GM23338 (cell line): ENCODE measurements at regions not wholly inside any gene's neighbourhood (a gene's known extent, or its start where the extent isn't known, plus 50 kb on each side); places are given as distances from the start of the nearest gene placed in this dataset.
A peak's percentile ranks its signal among the peaks of the same experiment; 100 is the strongest.

Source experiments
- ATAC-seq: fragments of 200-7000 bp; cut with Tn5 transposase; 3 replicates; pipeline ENCODE4 v1.9.1; 2020
- DNase-seq: peaks from one replicate; pipeline ENCODE4 v3.0.0-alpha.2; 2015; ENCODE audit warnings: low spot score
- H2AFZ ChIP-seq: fragments of 200-600 bp; sonication (generic); 2 replicates; pipeline ENCODE4 v1.8.0; 2016; ENCODE audit warnings: antibody characterized with exemption, mild to moderate bottlenecking, moderate library complexity
- H3F3A ChIP-seq: fragments of 200-600 bp; sonication (generic); replicated peaks from 2 replicates; pipeline ENCODE4 v1.8.0; 2017; ENCODE audit warnings: antibody characterized with exemption, mixed run types, low read depth
- H3K27ac ChIP-seq: fragments of 200-600 bp; sonication (generic); 2 replicates; pipeline ENCODE4 v1.6.1; 2016; ENCODE audit warnings: low read depth
- H3K27me3 ChIP-seq: fragments of 200-600 bp; sonication (generic); 2 replicates; pipeline ENCODE4 v1.8.0; 2016; ENCODE audit warnings: mild to moderate bottlenecking, mixed run types, moderate library complexity; ENCODE audit not compliant: insufficient read depth
- H3K36me3 ChIP-seq: fragments of 200-600 bp; sonication (generic); 2 replicates; pipeline ENCODE4 v1.8.0; 2016; ENCODE audit warnings: mild to moderate bottlenecking; ENCODE audit not compliant: insufficient read depth
- H3K4me1 ChIP-seq: fragments of 200-600 bp; sonication (generic); 2 replicates; pipeline ENCODE4 v1.8.0; 2016; ENCODE audit warnings: mild to moderate bottlenecking, moderate library complexity; ENCODE audit not compliant: insufficient read depth
- H3K4me2 ChIP-seq: fragments of 200-600 bp; sonication (generic); 2 replicates; pipeline ENCODE4 v1.7.1; 2017; ENCODE audit warnings: mixed run types
- H3K4me3 ChIP-seq: fragments of 200-600 bp; sonication (generic); 2 replicates; pipeline ENCODE4 v1.6.1; 2016; ENCODE audit warnings: mixed run types
- H3K79me2 ChIP-seq: fragments of 200-600 bp; sonication (generic); replicated peaks from 2 replicates; pipeline ENCODE4 v1.8.0; 2017; ENCODE audit warnings: mild to moderate bottlenecking; ENCODE audit not compliant: insufficient read depth
- H3K9me2 ChIP-seq: fragments of 200-600 bp; sonication (generic); 2 replicates; pipeline ENCODE4 v1.8.0; 2017; ENCODE audit not compliant: insufficient read depth
- H4K20me1 ChIP-seq: fragments of 200-600 bp; sonication (generic); replicated peaks from 2 replicates; pipeline ENCODE4 v1.8.0; 2017; ENCODE audit warnings: mild to moderate bottlenecking; ENCODE audit not compliant: insufficient read depth
- H3K27ac Mint-ChIP-seq: 2 replicates; pipeline ENCODE4 v1.8.0; 2020; ENCODE audit warnings: inconsistent platforms, mild to moderate bottlenecking, moderate library complexity, mixed read lengths
- H3K27me3 Mint-ChIP-seq: 3 replicates; pipeline ENCODE4 v1.8.0; 2022; ENCODE audit warnings: low read depth, mild to moderate bottlenecking, moderate library complexity, mixed read lengths, inconsistent platforms; ENCODE audit not compliant: insufficient read depth, poor library complexity
- H3K36me3 Mint-ChIP-seq: 3 replicates; pipeline ENCODE4 v1.8.0; 2021; ENCODE audit warnings: low read depth, mild to moderate bottlenecking, inconsistent platforms, moderate library complexity, mixed read lengths
- H3K4me1 Mint-ChIP-seq: 3 replicates; pipeline ENCODE4 v1.8.0; 2020; ENCODE audit warnings: mild to moderate bottlenecking, inconsistent platforms, mixed read lengths
- H3K4me3 Mint-ChIP-seq: 3 replicates; pipeline ENCODE4 v1.8.0; 2021; ENCODE audit warnings: moderate library complexity, mild to moderate bottlenecking, inconsistent platforms, mixed read lengths
- H3K9me3 Mint-ChIP-seq: 3 replicates; pipeline ENCODE4 v1.8.0; 2020; ENCODE audit warnings: moderate library complexity, mild to moderate bottlenecking, inconsistent platforms, mixed read lengths
- CREB1 ChIP-seq: fragments of 250-450 bp; sonication (Bioruptor Pico); IDR thresholded peaks from 2 replicates; pipeline ENCODE4 v1.5.0; 2020; ENCODE audit warnings: low read depth, mild to moderate bottlenecking, moderate library complexity
- EZH2phosphoT487 ChIP-seq: fragments of 200-600 bp; sonication (generic); IDR thresholded peaks from one replicate; pipeline ENCODE4 v1.8.1; 2018; ENCODE audit warnings: antibody characterized with exemption; ENCODE audit not compliant: unreplicated experiment
- POLR2AphosphoS5 ChIP-seq: IDR thresholded peaks from 2 replicates; pipeline ENCODE4 v1.6.1; 2016; ENCODE audit warnings: antibody characterized with exemption, low read depth
- TF ChIP-seq, protein P1 (sequence below): fragments of 250-450 bp; sonication (Bioruptor Pico); IDR thresholded peaks from 2 replicates; pipeline ENCODE4 v1.5.0; 2020; ENCODE audit warnings: mild to moderate bottlenecking, moderate library complexity
- TF ChIP-seq, protein P2 (sequence below): IDR thresholded peaks from 2 replicates; pipeline ENCODE4 v1.6.1; 2016; ENCODE audit warnings: antibody characterized with exemption
- TF ChIP-seq, protein P3 (sequence below), 2 experiments: fragments of 200-600 bp in 1 of 2; sonication (generic) in 1 of 2; conservative IDR thresholded peaks; 2 replicates each; pipeline versions ENCODE4 v1.5.1 to v1.6.1; 2016 to 2017; ENCODE audit warnings: antibody characterized with exemption in 2 of 2, low read depth in 2 of 2, mild to moderate bottlenecking in 2 of 2, moderate library complexity in 1 of 2

DNA sequence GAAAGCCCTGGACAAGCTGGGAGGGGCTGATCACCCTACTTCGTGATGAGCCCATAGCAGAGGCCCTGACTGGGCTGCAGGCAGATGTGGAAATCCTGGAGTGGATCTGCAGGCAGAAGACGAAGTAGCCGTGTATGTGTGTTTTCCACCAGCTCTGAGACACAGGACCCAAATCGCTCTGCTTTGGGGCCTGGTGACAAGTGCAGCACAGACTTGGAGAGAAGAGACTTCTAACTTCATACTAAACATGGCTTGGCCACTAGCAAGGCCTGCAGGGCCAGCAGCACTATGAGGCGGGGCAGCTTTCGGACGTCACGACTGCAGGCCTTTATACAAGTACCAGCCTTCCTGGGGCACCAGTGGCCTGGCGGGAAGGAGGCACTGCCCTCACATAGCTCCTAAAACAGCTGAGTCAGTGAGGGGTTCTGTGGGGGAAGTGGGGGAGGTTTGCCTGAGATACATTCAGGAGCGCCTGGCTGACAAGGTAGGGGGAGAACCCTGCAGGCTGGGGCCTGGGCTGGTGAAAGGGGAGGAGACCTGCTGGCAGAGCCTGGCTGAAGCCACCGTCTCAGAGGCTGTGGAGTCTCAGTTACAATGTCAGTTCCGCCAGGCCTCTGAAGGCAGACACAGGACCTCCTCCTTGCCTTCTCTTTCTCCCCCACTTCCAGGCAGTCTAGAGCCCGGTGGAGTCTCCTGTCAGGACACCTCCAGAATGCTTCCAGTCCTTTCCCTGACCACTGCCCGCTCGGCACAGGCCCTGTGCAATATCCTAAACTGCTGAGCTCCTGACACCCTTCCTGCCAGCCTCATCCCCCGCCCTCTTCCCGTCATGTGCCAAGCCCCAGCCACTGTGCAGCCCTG is 73.4 kb downstream of the WSB1 start (continued):
- TF ChIP-seq, protein P1, sequence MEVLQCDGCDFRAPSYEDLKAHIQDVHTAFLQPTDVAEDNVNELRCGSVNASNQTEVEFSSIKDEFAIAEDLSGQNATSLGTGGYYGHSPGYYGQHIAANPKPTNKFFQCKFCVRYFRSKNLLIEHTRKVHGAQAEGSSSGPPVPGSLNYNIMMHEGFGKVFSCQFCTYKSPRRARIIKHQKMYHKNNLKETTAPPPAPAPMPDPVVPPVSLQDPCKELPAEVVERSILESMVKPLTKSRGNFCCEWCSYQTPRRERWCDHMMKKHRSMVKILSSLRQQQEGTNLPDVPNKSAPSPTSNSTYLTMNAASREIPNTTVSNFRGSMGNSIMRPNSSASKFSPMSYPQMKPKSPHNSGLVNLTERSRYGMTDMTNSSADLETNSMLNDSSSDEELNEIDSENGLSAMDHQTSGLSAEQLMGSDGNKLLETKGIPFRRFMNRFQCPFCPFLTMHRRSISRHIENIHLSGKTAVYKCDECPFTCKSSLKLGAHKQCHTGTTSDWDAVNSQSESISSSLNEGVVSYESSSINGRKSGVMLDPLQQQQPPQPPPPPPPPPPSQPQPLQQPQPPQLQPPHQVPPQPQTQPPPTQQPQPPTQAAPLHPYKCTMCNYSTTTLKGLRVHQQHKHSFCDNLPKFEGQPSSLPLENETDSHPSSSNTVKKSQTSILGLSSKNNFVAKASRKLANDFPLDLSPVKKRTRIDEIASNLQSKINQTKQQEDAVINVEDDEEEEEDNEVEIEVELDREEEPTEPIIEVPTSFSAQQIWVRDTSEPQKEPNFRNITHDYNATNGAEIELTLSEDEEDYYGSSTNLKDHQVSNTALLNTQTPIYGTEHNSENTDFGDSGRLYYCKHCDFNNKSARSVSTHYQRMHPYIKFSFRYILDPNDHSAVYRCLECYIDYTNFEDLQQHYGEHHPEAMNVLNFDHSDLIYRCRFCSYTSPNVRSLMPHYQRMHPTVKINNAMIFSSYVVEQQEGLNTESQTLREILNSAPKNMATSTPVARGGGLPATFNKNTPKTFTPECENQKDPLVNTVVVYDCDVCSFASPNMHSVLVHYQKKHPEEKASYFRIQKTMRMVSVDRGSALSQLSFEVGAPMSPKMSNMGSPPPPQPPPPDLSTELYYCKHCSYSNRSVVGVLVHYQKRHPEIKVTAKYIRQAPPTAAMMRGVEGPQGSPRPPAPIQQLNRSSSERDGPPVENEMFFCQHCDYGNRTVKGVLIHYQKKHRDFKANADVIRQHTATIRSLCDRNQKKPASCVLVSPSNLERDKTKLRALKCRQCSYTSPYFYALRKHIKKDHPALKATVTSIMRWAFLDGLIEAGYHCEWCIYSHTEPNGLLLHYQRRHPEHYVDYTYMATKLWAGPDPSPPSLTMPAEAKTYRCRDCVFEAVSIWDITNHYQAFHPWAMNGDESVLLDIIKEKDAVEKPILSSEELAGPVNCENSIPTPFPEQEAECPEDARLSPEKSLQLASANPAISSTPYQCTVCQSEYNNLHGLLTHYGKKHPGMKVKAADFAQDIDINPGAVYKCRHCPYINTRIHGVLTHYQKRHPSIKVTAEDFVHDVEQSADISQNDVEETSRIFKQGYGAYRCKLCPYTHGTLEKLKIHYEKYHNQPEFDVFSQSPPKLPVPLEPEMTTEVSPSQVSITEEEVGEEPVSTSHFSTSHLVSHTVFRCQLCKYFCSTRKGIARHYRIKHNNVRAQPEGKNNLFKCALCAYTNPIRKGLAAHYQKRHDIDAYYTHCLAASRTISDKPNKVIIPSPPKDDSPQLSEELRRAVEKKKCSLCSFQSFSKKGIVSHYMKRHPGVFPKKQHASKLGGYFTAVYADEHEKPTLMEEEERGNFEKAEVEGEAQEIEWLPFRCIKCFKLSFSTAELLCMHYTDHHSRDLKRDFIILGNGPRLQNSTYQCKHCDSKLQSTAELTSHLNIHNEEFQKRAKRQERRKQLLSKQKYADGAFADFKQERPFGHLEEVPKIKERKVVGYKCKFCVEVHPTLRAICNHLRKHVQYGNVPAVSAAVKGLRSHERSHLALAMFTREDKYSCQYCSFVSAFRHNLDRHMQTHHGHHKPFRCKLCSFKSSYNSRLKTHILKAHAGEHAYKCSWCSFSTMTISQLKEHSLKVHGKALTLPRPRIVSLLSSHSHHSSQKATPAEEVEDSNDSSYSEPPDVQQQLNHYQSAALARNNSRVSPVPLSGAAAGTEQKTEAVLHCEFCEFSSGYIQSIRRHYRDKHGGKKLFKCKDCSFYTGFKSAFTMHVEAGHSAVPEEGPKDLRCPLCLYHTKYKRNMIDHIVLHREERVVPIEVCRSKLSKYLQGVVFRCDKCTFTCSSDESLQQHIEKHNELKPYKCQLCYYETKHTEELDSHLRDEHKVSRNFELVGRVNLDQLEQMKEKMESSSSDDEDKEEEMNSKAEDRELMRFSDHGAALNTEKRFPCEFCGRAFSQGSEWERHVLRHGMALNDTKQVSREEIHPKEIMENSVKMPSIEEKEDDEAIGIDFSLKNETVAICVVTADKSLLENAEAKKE, result no peak
- no peak for TF ChIP-seq CREB1 (CRISPR knock-in tag)

- Histone ChIP-seq H3K27me3 (no peaks in the 10 kb centered on the region), H3K9me2 (no peaks in the 10 kb centered on the region), H3K27ac (no peak overlapping the region), H3K36me3 (peaks cover 8% of the 10 kb centered on the region; the same call in 1 of the 2 replicates), H4K20me1 (no peaks in the 10 kb centered on the region), H3K4me3 (no peak overlapping the region), H3K4me2 (no peak overlapping the region), H3K79me2 (no peaks in the 10 kb centered on the region), H3K4me1 (no peaks in the 10 kb centered on the region), H2AFZ (0 out of 2 replicates have a peak overlapping the region, but pooled peaks have one; percentile 74), H3F3A (no peaks in the 10 kb centered on the region)
- peaks cover 7% of the 10 kb centered on the region for H3K27me3 Mint-ChIP-seq
- no peak for DNase-seq
- peaks cover 38% of the 10 kb centered on the region for H3K9me3 Mint-ChIP-seq
- no peak overlapping the region for H3K27ac Mint-ChIP-seq
- peaks cover 14% of the 10 kb centered on the region; the same call in 2 of the 3 replicates for H3K36me3 Mint-ChIP-seq
- ATAC-seq, result no peak
- H3K4me3 Mint-ChIP-seq, result no peak overlapping the region
- H3K4me1 Mint-ChIP-seq, result peaks cover 12% of the 10 kb centered on the region; the same call in 2 of the 3 replicates
- TF ChIP-seq EZH2phosphoT487 (no peak), POLR2AphosphoS5 (no peak), CREB1 (CRISPR knock-in tag) (no peak)
- TF ChIP-seq, protein P2, sequence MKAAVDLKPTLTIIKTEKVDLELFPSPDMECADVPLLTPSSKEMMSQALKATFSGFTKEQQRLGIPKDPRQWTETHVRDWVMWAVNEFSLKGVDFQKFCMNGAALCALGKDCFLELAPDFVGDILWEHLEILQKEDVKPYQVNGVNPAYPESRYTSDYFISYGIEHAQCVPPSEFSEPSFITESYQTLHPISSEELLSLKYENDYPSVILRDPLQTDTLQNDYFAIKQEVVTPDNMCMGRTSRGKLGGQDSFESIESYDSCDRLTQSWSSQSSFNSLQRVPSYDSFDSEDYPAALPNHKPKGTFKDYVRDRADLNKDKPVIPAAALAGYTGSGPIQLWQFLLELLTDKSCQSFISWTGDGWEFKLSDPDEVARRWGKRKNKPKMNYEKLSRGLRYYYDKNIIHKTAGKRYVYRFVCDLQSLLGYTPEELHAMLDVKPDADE, result no peak
- TF ChIP-seq, protein P3, sequence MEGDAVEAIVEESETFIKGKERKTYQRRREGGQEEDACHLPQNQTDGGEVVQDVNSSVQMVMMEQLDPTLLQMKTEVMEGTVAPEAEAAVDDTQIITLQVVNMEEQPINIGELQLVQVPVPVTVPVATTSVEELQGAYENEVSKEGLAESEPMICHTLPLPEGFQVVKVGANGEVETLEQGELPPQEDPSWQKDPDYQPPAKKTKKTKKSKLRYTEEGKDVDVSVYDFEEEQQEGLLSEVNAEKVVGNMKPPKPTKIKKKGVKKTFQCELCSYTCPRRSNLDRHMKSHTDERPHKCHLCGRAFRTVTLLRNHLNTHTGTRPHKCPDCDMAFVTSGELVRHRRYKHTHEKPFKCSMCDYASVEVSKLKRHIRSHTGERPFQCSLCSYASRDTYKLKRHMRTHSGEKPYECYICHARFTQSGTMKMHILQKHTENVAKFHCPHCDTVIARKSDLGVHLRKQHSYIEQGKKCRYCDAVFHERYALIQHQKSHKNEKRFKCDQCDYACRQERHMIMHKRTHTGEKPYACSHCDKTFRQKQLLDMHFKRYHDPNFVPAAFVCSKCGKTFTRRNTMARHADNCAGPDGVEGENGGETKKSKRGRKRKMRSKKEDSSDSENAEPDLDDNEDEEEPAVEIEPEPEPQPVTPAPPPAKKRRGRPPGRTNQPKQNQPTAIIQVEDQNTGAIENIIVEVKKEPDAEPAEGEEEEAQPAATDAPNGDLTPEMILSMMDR (conservative IDR thresholded peaks at IDR 0.05; ENCODE audit: low read depth in 2 of 2), result no peak
These were observed 74.4 kb downstream of the WSB1 start for GRCh38 chr17:27368151-27368795.
